Transverse colon (tissue), 4 donors: ENCODE measurements at regions not wholly inside any gene's neighbourhood (a gene's known extent, or its start where the extent isn't known, plus 50 kb on each side); places are given as distances from the start of the nearest gene placed in this dataset.

Source experiments
- DNase-seq: peaks from one replicate; pipeline ENCODE4 v3.0.0-alpha.2; 2019
- H3K27ac ChIP-seq, 4 donors: fragments of 200-600 bp; sonication (generic); 2 replicates each; pipeline ENCODE4 v1.5.1; 2016 to 2018; ENCODE audit warnings: inconsistent platforms in 4 of 4
- H3K27me3 ChIP-seq: fragments of 200-600 bp; sonication (generic); 2 replicates; pipeline ENCODE4 v1.5.1; 2017; ENCODE audit warnings: inconsistent platforms
- H3K36me3 ChIP-seq, 4 donors: fragments of 200-600 bp; sonication (generic); 2 replicates each; pipeline ENCODE4 v1.5.1; 2017 to 2019; ENCODE audit warnings: inconsistent platforms in 4 of 4
- H3K4me1 ChIP-seq, 4 donors: fragments of 200-600 bp; sonication (generic); 2 replicates each; pipeline ENCODE4 v1.5.1; 2017 to 2020; ENCODE audit warnings: inconsistent platforms in 4 of 4
- H3K4me3 ChIP-seq, 4 donors: fragments of 200-600 bp; sonication (generic); 1 replicate in 1 of 4; 2 replicates in 3 of 4; pipeline versions ENCODE4 v1.5.1 to v1.6.1; 2017 to 2019; ENCODE audit warnings: inconsistent platforms in 4 of 4
- H3K9me3 ChIP-seq, 2 donors: fragments of 200-600 bp; sonication (generic); 2 replicates each; pipeline ENCODE4 v1.5.1; 2017 to 2019; ENCODE audit warnings: inconsistent platforms in 2 of 2
- CTCF ChIP-seq, 5 experiments: fragments of 200-600 bp in 3 of 5; fragments of 450-650 bp in 2 of 5; sonication (generic) in 3 of 5; IDR thresholded peaks; 1 replicate in 2 of 5; 2 replicates in 3 of 5; pipeline ENCODE4 v1.5.1; 2016 to 2017; ENCODE audit warnings: antibody characterized with exemption in 5 of 5, inconsistent platforms in 3 of 5, mild to moderate bottlenecking in 2 of 5, moderate library complexity in 1 of 5
- EP300 ChIP-seq: sonication (generic); formaldehyde crosslinking; IDR thresholded peaks from one replicate; pipeline ENCODE4 v1.6.1; 2017; ENCODE audit warnings: antibody characterized with exemption, low read depth
- POLR2A ChIP-seq: fragments of 450-650 bp; IDR thresholded peaks from one replicate; pipeline ENCODE4 v1.6.1; 2016; ENCODE audit warnings: antibody characterized with exemption, mild to moderate bottlenecking, moderate library complexity
- POLR2AphosphoS5 ChIP-seq, 3 donors: sonication (generic); formaldehyde crosslinking; IDR thresholded peaks; one replicate each; pipeline ENCODE4 v1.6.1; 2016; ENCODE audit warnings: antibody characterized with exemption in 3 of 3
- whole genome bisulfite sequencing, 2 donors: methylation state at CpG; one replicate each; pipeline ENCODE4 v1.1.5; 2018; ENCODE audit warnings: low coverage in 1 of 2; 5-methylcytosine and 5-hydroxymethylcytosine counted together
- in situ Hi-C, 4 donors: fragments of 200-750 bp; cut with MboI; loops; one replicate each; pipeline versions ENCODE4 v1.15.0 to v1.15.1; 2017; ENCODE audit warnings: low sequenced_read_pairs in 3 of 4, low pct_ligation_motif_present in 1 of 4, low pct_unique_long_range_greater_than_20kb in 1 of 4
- intact Hi-C: fragments of 100-400 bp; cut with DNase I; formaldehyde crosslinking; loops from one replicate; pipeline ENCODE4 v1.15.1; 2023; ENCODE audit warnings: low total_unique reads

DNA sequence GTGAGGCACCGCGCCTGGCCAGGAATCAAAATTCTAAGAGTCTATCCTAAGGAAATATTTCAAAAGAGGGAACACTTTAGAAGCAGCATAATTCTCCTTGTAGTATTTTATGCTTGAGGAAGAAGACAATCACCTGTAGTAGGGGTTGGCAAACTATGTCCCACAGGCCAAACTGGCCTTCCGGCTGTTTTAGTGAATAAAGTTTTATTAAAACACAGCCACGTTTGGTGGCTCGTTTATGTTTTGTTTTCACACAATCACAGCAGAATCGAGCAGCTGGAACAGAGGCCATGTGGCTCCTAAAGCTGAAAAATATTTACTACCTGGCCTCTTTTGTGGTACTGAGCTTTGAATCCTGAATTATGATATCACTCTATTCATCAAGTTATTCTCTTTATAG lies 131.7 kb upstream of the TNS3 start:
- Histone ChIP-seq H3K4me1 (peaks cover 0 to 12% (median 0%) of the 10 kb centered on the region in 4 donors), H3K9me3 (no peaks in the 10 kb centered on the region), H3K36me3 (no peaks in the 10 kb centered on the region), H3K27ac (no peak overlapping the region), H3K4me3 (no peak overlapping the region), H3K27me3 (no peaks in the 10 kb centered on the region)
- intact Hi-C loops, result no loop called here
- in situ Hi-C loops, result no loop called here
- WGBS, 2 donors, result 65 to 78% methylated on average over 4 to 6 of the region's 6 CpGs
- TF ChIP-seq CTCF (IDR thresholded peaks at IDR 0.05) (no peak), POLR2A (no peak), EP300 (no peak), POLR2AphosphoS5 (IDR thresholded peaks at IDR 0.05) (no peak)
- no peak for DNase-seq

- WGBS, 2 donors, result 86 to 91% methylated on average over 11 of the region's 11 CpGs
- TF ChIP-seq CTCF (IDR thresholded peaks at IDR 0.05) (no peak), EP300 (no peak), POLR2A (no peak), POLR2AphosphoS5 (IDR thresholded peaks at IDR 0.05) (no peak)
- H3K27me3 ChIP-seq, result no peaks in the 10 kb centered on the region
- H3K27ac ChIP-seq, result no peak overlapping the region
- no peak for DNase-seq
- H3K9me3 ChIP-seq, result no peaks in the 10 kb centered on the region
- no peak overlapping the region for H3K4me3 ChIP-seq
- H3K36me3 ChIP-seq, result no peaks in the 10 kb centered on the region
- in situ Hi-C loops (no loop called here), intact Hi-C loops (no loop called here)
- H3K4me1 ChIP-seq, result peaks cover 0 to 12% (median 0%) of the 10 kb centered on the region in 4 donors
Measured at GRCh38 chr7:47712416-47712815, 130.5 kb upstream of the TNS3 start.

DNA sequence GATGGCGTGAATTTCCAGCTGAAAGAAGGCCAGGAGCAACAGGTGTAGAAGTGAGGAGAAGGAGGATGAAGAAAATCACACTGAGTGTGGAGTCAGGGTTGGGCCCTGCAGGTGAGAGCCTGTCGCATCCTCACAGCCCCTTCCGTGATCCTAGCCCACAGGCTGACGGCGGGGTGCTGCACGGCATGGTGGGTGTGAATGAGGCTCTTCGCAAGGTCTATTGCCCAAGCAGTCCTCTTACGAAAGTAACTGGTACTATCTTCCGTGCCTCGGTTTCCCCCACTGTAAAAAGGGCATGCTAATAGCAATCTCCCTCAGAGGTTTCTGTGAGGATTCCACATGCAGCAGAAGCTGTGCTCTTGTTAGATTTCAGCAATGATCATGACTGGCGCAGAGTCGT lies 129.9 kb upstream of the TNS3 start:
- intact Hi-C loops (no loop called here), in situ Hi-C loops (no loop called here)
- no peak for DNase-seq
- Histone ChIP-seq H3K36me3 (no peaks in the 10 kb centered on the region), H3K4me1 (peaks cover 0 to 12% (median 0%) of the 10 kb centered on the region in 4 donors), H3K4me3 (no peak overlapping the region), H3K27ac (no peak overlapping the region), H3K9me3 (no peaks in the 10 kb centered on the region), H3K27me3 (no peaks in the 10 kb centered on the region)
- 92% methylated on average over 7 to 12 of the region's 12 CpGs for WGBS, 2 donors
- no peak for TF ChIP-seq POLR2A
- TF ChIP-seq POLR2AphosphoS5 (IDR thresholded peaks at IDR 0.05), result no peak
- TF ChIP-seq EP300, result no peak
- TF ChIP-seq CTCF (IDR thresholded peaks at IDR 0.05), result no peak

DNA sequence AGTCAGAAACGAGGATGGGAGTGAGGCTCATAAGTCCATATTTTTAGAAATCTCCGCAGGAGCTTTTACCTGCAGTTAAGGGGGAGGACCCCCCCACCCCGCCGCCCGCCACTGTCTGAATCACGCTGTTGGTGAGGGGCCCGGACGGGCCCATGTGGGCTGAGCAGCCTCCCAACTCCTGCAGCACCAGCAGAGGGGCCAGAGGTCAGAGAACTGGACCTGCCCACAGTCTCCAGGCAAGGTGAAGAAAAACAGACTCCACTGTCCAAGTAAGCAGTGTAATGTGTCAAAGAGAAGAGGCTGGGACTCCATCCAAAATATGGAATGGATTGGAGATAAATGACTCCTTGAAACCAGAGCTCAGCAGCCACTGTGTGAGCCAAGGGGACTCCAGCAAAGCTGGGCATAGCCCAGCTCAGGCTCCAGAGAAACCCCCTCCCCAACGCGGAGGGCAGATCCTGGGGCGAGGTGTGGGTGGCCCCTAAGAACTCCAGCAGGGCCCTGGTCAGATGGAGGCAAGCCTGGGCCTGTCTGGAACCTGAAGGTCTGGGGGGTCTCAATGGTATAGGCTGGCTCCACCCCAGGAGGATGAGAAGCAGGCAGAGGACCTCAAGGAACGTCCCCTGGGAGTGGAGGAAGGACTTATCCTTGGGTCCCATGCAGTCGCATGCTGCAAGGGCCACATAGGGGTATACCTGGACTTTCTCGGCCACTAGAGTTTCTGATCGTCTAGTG lies 128.5 kb upstream of the TNS3 start:
- no peak overlapping the region for H3K4me3 ChIP-seq
- in situ Hi-C loops (no loop called here), intact Hi-C loops (no loop called here)
- H3K27me3 ChIP-seq, result no peaks in the 10 kb centered on the region
- no peaks in the 10 kb centered on the region for H3K9me3 ChIP-seq
- DNase-seq, result no peak
- peak; percentile 13 to 69 (median 17) for TF ChIP-seq POLR2AphosphoS5 (IDR thresholded peaks at IDR 0.05)
- no peak for TF ChIP-seq CTCF (IDR thresholded peaks at IDR 0.05)
- H3K36me3 ChIP-seq, result no peaks in the 10 kb centered on the region
- no peak overlapping the region for H3K27ac ChIP-seq
- 78% methylated on average over 15 of the region's 15 CpGs; no CpG with 5 or more reads in 1 of the 2 donors for WGBS, 2 donors
- peaks cover 0 to 12% (median 0%) of the 10 kb centered on the region in 4 donors for H3K4me1 ChIP-seq
